ENCODE measurements at regions not wholly inside any gene's neighbourhood (a gene's known extent, or its start where the extent isn't known, plus 50 kb on each side); places are given as distances from the start of the nearest gene placed in this dataset.
A peak's percentile ranks its signal among the peaks of the same experiment; 100 is the strongest.

- DNase-seq = no peak
Measured at GRCh38 chr6:56766806-56767178, 124.1 kb upstream of the DST start.

DNA sequence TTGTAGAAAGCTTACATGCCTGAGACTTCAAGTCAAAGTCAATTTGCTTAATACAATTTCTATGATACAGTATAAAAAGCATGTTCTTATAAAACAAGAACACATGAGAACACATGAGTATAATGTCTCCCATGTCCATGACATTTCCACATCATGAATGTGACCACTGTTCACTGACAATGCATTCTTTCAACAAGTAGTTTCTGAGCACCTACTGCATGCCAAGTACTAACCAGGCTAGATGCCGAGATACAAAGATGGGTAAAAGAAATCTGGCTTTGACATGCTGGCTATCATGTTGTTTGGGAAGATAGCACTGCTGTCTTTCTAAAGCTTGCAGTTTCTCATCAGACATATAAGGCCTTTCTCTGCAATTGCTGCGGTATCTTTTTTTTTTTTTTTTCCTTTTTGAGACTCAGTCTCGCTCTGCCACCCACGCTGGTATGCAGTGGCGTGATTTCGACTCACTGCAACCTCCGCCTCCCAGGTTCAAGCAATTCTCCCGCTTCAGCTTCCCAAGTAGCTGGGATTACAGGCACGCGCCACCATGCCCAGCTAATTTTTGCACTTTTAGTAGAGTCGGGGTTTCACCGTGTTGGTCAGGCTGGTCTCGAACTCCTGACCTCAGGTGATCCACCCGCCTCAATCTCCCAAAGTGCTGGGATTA, 123.6 kb upstream of the DST start:
- no peak for DNase-seq

DNA sequence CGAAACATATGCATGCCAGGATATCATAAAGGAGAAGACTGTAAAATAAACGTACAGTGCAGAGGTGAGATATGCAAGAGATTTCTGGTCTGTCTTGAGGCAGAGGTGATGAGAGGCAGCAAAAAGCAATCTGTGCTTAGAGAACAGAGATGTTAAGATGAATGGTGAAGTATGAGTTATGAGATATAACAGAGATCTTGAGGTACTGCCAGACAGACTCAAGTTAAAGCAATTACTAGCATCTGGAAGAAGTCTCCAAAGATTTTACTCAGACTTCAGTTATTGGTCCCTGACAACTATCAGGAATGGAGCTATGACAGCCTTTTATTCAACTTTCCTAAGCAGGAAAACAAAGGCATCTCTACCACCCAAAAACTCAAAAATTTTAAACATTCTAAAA, 122.8 kb upstream of the DST start:
- DNase-seq = no peak

GRCh38 chr6:56764081-56764566, 121.4 kb upstream of the DST start:
- DNase-seq = no peak

GRCh38 chr6:56761651-56762050, 119.0 kb upstream of the DST start:
- DNase-seq = no peak

DNA sequence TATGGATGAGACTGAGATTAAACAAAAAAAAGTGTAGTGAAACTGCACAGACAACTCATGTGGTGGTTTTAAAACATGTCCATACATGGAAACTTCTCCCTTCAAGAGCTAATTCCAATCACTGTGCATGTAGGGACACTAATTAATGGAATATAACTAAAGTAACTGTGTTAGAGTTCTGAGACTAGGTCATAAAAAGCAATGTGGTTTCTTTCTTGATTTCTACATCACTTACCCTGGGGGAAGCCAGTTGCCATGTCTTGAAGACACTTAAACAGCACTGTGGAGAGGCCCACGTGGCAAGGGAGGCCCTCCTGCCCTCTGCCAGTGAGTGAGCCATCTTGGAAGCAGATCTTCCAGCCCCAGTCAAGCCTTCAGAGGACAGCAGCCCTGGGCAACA, 118.2 kb upstream of the DST start:
- no peak for DNase-seq

DNA sequence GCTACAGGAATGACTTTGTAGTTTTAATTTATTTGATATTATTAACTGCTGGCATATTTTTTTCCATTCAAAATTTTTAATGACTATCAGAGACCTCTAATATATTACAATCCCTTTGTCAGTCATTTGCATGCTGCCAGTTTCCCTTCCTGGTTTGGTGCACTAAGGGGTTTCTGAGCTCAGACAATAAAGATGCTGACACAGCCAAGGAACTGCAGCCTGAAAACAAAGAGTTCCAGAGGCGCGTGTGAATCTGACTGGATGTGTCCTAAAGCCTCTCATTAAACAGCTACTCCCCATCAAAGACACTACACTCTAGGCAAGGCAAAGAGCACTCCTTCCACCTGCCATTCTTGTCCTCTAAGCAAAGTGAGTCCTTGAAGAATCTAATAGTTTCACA, 116.8 kb upstream of the DST start:
- no peak for DNase-seq

GRCh38 chr6:56758553-56758952, 115.9 kb upstream of the DST start:
- no peak for DNase-seq

GRCh38 chr6:56758120-56758519, 115.4 kb upstream of the DST start:
- no peak for DNase-seq

DNA sequence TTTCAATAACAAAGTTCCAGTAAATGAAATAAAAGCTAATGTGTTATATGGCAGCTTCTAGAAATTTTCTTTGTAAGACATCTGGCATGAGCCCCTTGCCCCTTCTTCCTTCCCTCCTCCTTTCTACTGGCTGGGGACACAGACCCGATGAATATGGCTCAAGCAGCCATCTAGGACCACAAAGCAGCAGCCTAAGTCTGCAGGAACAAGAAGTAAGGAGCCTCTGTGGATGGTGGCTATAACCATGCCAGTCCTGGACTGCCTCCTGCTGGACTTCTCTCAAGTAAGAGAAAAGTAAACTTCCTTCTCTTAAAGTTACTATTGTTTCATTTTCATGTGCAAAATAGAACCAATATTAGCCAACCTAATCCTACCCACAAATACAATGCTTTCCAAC, 114.9 kb upstream of the DST start:
- no peak for DNase-seq

DNA sequence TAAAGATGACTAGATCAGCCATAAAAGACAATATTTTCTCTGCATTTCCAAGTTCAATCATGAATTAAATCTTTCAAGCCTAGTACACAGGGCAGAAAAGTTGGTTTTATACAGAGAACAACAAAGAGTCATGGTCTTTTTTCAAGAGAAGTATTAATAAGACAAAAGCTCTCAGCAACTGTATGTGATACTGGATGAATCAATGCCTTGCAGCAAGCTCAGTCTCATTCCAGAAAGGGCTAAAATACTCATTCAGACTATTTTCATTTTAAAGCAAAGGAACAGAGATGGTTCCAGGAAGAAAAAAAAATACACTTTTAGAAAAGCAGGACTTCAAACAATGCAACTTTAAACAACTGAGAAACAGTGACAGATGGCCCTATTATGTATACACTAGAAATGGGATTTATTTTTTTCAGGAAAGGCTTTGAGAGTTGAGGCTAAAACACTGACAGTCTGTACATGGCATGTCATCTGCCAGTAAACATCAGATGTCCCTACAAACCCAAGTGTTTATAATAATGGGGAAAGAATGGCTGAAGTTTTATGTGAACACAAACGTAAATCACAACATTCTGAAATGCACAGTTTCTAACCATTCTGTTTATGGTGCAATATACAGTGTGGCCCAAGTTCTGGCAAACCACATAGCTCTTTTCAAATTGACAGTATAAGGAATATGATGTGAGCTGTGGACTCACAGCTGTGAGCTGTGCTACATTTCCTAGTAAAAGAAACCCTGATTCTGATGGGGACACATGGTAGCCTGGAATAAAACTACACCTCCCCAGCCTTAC, 114.3 kb upstream of the DST start:
- DNase-seq = peak; percentile 52

DNA sequence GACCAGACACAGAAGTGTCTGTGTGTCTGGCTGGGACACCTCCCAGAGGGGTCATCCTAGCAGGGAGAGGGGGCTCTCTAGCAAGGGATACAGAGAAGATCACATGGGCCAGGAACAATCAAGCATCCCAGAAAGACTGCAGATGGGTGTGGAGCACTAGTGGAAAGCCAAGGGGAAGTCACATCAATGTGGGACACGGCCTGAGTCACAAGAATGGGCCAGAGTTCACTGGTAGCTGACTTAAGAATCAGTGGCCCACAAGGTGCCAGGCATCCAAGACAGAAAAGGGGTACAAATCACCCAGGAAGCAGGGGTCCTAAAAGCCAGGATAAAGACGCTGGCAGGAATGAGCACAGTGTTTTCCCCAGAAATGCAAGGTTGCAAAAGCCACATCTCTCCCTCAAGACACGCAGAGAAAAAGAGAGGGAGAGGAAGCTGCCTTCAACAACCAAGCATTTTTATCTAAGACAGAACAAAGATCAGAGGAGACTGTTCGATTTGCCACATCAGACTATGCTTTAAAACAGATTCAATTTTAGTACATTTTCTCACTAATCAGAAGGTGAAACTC, 113.6 kb upstream of the DST start:
- no peak for DNase-seq

GRCh38 chr6:56755040-56755439, 112.4 kb upstream of the DST start:
- no peak for DNase-seq

DNA sequence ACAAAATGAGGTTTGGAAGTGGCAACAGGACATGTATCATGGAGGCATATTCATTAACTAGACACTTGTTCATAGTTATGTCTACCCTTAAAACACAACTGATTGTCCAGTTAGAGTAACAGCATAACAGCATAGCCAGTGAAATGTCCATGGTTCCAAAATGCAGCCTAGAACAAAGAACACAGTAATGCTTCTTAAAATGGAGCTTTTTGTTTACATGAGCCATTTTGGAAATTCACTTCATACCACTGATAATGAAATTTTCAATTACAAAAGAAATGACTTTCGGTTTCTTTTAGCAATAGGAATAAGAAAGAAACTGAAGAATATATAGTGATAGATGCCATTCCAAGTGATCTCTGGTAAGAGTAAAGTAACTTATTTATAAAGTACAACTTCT, 111.1 kb upstream of the DST start:
- no peak for DNase-seq

DNA sequence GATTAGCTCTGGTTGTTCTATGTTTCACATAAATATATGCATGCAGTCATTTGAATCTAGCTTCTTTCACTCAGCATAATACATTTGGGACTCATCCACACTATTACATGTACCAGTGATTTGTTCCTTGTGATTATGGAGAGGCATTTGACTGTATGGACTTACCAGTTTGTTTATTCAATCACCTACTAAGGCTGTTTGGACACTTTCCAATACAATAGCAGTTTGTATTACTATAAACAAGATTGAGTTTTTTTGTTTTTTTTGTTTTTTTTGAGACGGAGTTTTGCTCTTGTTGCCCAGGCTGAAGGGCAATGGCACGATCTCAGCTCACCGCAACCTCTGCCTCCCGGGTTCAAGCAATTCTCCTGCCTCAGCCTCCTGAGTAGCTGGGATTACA, 109.8 kb upstream of the DST start:
- DNase-seq = no peak

- no peak for DNase-seq
Measured at GRCh38 chr6:56752009-56752408, 109.3 kb upstream of the DST start.

GRCh38 chr6:56751604-56752003, 108.9 kb upstream of the DST start:
- no peak for DNase-seq

DNA sequence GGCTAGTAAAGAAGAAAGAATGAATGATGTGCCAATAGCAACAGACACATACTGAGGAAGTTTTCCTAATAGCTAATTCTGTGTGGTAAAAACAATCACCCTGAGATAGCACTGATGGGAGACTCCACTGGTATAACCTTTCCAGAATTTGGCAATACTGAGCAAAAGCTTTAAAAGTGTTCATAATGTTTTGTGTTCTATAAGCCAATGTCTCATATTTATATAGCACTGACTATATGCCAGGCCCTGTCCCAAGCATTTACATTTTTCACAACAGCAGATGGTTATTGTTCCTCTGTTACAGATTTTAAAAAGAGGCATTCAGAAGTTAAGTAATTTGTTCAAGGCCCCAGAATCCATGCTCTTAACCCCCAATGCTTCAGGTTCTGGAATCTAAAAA, 108.0 kb upstream of the DST start:
- DNase-seq = no peak

DNA sequence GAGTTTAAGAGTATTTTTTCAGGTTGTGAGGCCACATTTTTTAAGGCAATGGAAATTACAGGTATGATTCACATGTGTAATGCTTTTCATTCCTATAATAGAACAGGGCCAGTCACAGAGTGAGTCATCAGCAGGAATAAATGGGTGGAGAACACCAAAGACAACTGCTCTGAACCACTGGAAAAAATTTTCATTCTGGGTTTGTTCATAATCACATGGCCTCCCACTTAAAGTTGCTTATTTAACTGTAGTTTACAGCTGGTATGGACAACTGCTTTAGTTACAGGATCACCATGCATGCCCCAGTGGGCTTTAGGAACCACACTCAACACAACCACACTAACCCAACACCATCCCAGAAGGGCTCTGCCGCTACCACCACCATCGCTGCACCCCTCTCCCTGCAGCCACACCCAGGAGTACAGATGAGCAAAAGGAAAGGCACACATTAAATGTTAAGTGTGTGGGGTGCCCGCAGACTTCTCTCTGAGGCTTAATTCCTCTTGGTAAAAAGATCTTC, 107.0 kb upstream of the DST start:
- no peak for DNase-seq

- DNase-seq = no peak
Measured at GRCh38 chr6:56746767-56747504, 104.2 kb upstream of the DST start.

DNA sequence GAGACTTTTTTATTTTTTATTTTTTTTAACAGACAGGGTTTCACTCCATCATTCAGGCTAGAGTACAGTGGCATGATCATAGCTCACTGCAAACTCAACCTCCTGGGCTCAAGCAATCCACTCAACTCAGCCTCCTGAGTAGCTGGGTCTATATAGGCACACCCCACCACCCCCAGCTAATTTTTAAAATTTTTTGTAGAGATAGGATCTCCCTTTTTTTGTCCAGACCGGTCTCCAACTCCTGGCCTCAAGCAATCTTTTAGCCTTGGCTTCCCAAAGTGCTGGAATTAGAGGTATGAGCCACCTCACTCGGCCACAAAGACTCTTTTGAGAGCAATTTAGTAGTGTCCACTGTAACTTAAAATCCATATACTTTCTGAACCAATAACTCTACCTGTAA, 103.3 kb upstream of the DST start:
- no peak for DNase-seq

- no peak for DNase-seq
Measured at GRCh38 chr6:56745081-56745480, 102.4 kb upstream of the DST start.

DNA sequence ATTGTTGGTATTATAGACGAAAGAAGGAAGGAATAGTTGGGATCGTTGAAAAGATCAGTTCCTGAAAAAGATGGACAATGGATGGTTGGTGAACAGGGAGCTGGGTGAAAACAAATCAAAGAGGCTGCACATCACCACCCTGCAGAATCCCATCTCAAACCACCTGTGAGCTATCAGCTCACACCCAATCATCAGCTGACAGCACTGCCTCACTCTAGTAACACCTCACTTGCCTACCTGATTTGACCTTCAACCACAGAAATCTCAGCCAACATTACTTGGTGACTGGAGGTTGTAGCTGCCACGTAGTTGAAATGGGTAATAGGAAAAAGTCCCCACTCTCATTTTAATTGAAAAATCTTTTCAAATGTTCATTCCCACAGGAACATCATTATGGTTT, 101.8 kb upstream of the DST start:
- no peak for DNase-seq
